ENCODE measurements at regions not wholly inside any gene's neighbourhood (a gene's known extent, or its start where the extent isn't known, plus 50 kb on each side); places are given as distances from the start of the nearest gene placed in this dataset.

- ATAC-seq = no peak
- Histone ChIP-seq H4K20me1 (ENCODE audit: control insufficient read depth, insufficient read depth) (no peaks in the 10 kb centered on the region), H3K36me3 (ENCODE audit: control insufficient read depth in 2 of 2, insufficient read depth in 2 of 2, low read length in 1 of 2) (no peaks in the 10 kb centered on the region), H3K27me3 (replicated peaks in 1 of 2; ENCODE audit: control insufficient read depth in 2 of 2, insufficient read depth in 2 of 2, low read length in 1 of 2) (no peaks in the 10 kb centered on the region), H3K79me2 (ENCODE audit: control insufficient read depth, insufficient read depth, low read length) (no peaks in the 10 kb centered on the region), H3K27ac (ENCODE audit: control insufficient read depth, insufficient read depth) (no peak overlapping the region), H3K4me3 (no peak overlapping the region), H3K4me1 (ENCODE audit: control insufficient read depth, insufficient read depth, low read length) (no peaks in the 10 kb centered on the region), H2AFZ (ENCODE audit: control insufficient read depth, low read depth, low read length) (no peak overlapping the region), H3K9me3 (replicated peaks; ENCODE audit: control insufficient read depth, insufficient read depth, low read length) (no peaks in the 10 kb centered on the region), H3K4me2 (ENCODE audit: control insufficient read depth, insufficient read depth) (no peak overlapping the region), H3K9ac (ENCODE audit: control insufficient read depth, insufficient read depth, low read length) (no peak overlapping the region)
- ChIA-PET POLR2A (no interaction called here), CTCF (no interaction called here), SMC1A (ENCODE audit: uncharacterized antibody, unreplicated experiment) (no interaction called here), RAD21 (ENCODE audit: unreplicated experiment) (no interaction called here)
- TF ChIP-seq CUX1 (IDR thresholded peaks at IDR 0.05; ENCODE audit: insufficient replicate concordance, low read depth, low read length) (no peak), IKZF1 (conservative IDR thresholded peaks at IDR 0.05) (no peak), SMAD1 (IDR thresholded peaks at IDR 0.05; ENCODE audit: low read depth, partially characterized antibody) (no peak), RFX5 (IDR thresholded peaks at IDR 0.05; ENCODE audit: low read depth, low read length) (no peak), BRCA1 (IDR thresholded peaks at IDR 0.05; ENCODE audit: low read depth, low read length) (no peak), RAD21 (IDR thresholded peaks at IDR 0.05; ENCODE audit: insufficient read depth, low read depth, low read length) (no peak), CBX5 (IDR thresholded peaks at IDR 0.05; ENCODE audit: low read depth) (no peak), MLLT1 (IDR thresholded peaks at IDR 0.05) (no peak), FOS (IDR thresholded peaks at IDR 0.05; ENCODE audit: borderline replicate concordance, extremely low read depth, insufficient read length) (no peak), ZNF217 (IDR thresholded peaks at IDR 0.05) (no peak), ESRRA (IDR thresholded peaks at IDR 0.05; ENCODE audit: low read length) (no peak)
- intact Hi-C loops (cut with micrococcal nuclease; ENCODE audit: unreplicated experiment) = no loop called here
- no peak for FAIRE-seq
- WGBS (ENCODE audit: insufficient coverage, insufficient replicate concordance, low lambda C conversion rate, missing lambda C conversion rate) = 53% methylated on average over 4 of the region's 4 CpGs
- BruUV-seq (replicated peaks) = no TSS peak
- DNase-seq (ENCODE audit: low read depth, low spot score) = no peak
- in situ Hi-C loops (cut with MboI) = no loop called here
Observed at GRCh38 chr10:36662571-36662970, 462.8 kb upstream of the ANKRD30A start.
